Endodermal cell (in vitro differentiated cells): ENCODE measurements at regions not wholly inside any gene's neighbourhood (a gene's known extent, or its start where the extent isn't known, plus 50 kb on each side); places are given as distances from the start of the nearest gene placed in this dataset.
A peak's percentile ranks its signal among the peaks of the same experiment; 100 is the strongest.

Source experiments
- DNase-seq: peaks from one replicate; pipeline ENCODE4 v3.0.0-alpha.2; 2017
- H3K27ac ChIP-seq: 2 replicates; pipeline ENCODE4 v1.5.1; 2013; ENCODE audit warnings: mild to moderate bottlenecking, low read depth, low read length, moderate library complexity
- H3K27me3 ChIP-seq: 2 replicates; pipeline ENCODE4 v1.6.1; 2013; ENCODE audit warnings: mild to moderate bottlenecking, low read length, moderate library complexity; ENCODE audit not compliant: insufficient read depth, control insufficient read depth, poor library complexity, severe bottlenecking
- H3K36me3 ChIP-seq: 2 replicates; pipeline ENCODE4 v1.7.0; 2013; ENCODE audit warnings: mild to moderate bottlenecking, low read length, moderate library complexity; ENCODE audit not compliant: control insufficient read depth, insufficient read depth
- H3K4me1 ChIP-seq: one replicate; pipeline ENCODE4 v1.7.0; 2013; ENCODE audit warnings: low read length; ENCODE audit not compliant: control insufficient read depth, insufficient read depth
- H3K4me3 ChIP-seq: 2 replicates; pipeline ENCODE4 v1.5.1; 2013; ENCODE audit warnings: mild to moderate bottlenecking, low read length, moderate library complexity
- H3K9ac ChIP-seq: 2 replicates; pipeline ENCODE4 v1.6.1; 2013; ENCODE audit warnings: mild to moderate bottlenecking, low read length, moderate library complexity; ENCODE audit not compliant: poor library complexity, severe bottlenecking; ENCODE audit errors: extremely low read depth
- H3K9me3 ChIP-seq: 2 replicates; pipeline ENCODE4 v1.6.1; 2013; ENCODE audit warnings: mild to moderate bottlenecking, low read length, moderate library complexity; ENCODE audit not compliant: control insufficient read depth
- H3K27ac Mint-ChIP-seq: 2 replicates; pipeline ENCODE4 v1.8.0; 2020; ENCODE audit warnings: mixed read lengths
- H3K27me3 Mint-ChIP-seq: 2 replicates; pipeline ENCODE4 v1.8.0; 2021; ENCODE audit warnings: mild to moderate bottlenecking, mixed read lengths; ENCODE audit not compliant: insufficient read depth
- H3K36me3 Mint-ChIP-seq: 2 replicates; pipeline ENCODE4 v1.8.0; 2020; ENCODE audit warnings: low read depth, mixed read lengths
- H3K4me1 Mint-ChIP-seq: 2 replicates; pipeline ENCODE4 v1.8.0; 2020; ENCODE audit warnings: mixed read lengths
- H3K4me3 Mint-ChIP-seq: 2 replicates; pipeline ENCODE4 v1.8.0; 2020; ENCODE audit warnings: mild to moderate bottlenecking, moderate library complexity, mixed read lengths
- H3K9me3 Mint-ChIP-seq: 2 replicates; pipeline ENCODE4 v1.8.0; 2020; ENCODE audit warnings: mild to moderate bottlenecking, mixed read lengths
- WGBS, 2 experiments: methylation state at CpG; one replicate each; pipeline versions ENCODE4 v1.1.5 to v1.1.7; 2013; ENCODE audit warnings: missing lambda C conversion rate in 2 of 2, mixed read lengths in 1 of 2; ENCODE audit not compliant: insufficient coverage in 1 of 2, insufficient read length in 1 of 2; 5-methylcytosine and 5-hydroxymethylcytosine counted together
- TF ChIP-seq, protein P1 (sequence below): fragments of 200-600 bp; sonication (generic); conservative IDR thresholded peaks from 2 replicates; pipeline ENCODE4 v1.5.0; 2021; ENCODE audit warnings: antibody characterized with exemption, mild to moderate bottlenecking

DNA sequence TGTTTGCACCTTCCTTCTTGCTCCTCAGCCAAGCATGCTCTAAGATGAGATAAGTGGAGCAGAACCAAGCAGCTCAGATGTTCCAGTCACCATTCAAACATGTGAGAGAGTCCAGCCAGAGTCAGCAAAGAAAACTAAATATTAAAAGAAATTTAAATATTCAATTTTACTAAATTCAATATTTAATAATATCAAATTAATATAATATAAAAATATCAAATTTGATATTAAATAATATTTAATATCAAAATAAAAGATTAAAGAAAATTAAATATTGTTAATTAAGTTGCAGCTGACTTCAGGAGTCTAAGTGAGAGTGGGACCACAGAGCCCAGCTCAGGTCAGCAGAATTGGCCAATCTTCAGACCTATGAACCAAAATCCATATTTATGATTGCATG, 526.1 kb upstream of the FLRT2 start:
- no peaks in the 10 kb centered on the region for H3K36me3 ChIP-seq
- H3K4me1 ChIP-seq, result peaks cover 2% of the 10 kb centered on the region
- no peak overlapping the region for H3K4me3 Mint-ChIP-seq
- H3K9ac ChIP-seq, result no peak overlapping the region
- no peak for DNase-seq
- TF ChIP-seq, protein P1, sequence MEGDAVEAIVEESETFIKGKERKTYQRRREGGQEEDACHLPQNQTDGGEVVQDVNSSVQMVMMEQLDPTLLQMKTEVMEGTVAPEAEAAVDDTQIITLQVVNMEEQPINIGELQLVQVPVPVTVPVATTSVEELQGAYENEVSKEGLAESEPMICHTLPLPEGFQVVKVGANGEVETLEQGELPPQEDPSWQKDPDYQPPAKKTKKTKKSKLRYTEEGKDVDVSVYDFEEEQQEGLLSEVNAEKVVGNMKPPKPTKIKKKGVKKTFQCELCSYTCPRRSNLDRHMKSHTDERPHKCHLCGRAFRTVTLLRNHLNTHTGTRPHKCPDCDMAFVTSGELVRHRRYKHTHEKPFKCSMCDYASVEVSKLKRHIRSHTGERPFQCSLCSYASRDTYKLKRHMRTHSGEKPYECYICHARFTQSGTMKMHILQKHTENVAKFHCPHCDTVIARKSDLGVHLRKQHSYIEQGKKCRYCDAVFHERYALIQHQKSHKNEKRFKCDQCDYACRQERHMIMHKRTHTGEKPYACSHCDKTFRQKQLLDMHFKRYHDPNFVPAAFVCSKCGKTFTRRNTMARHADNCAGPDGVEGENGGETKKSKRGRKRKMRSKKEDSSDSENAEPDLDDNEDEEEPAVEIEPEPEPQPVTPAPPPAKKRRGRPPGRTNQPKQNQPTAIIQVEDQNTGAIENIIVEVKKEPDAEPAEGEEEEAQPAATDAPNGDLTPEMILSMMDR, result no peak
- peaks cover 25% of the 10 kb centered on the region for H3K9me3 ChIP-seq
- H3K4me3 ChIP-seq, result peak overlapping the region; percentile 1
- no peak overlapping the region for H3K27ac Mint-ChIP-seq
- H3K9me3 Mint-ChIP-seq, result peaks cover 13% of the 10 kb centered on the region
- no peaks in the 10 kb centered on the region for H3K27me3 Mint-ChIP-seq
- no peaks in the 10 kb centered on the region for H3K27me3 ChIP-seq
- no peak overlapping the region for H3K27ac ChIP-seq
- peaks cover 20% of the 10 kb centered on the region for H3K4me1 Mint-ChIP-seq
- peaks cover 9% of the 10 kb centered on the region for H3K36me3 Mint-ChIP-seq

- H3K4me1 Mint-ChIP-seq, result peaks cover 14% of the 10 kb centered on the region
- TF ChIP-seq, protein P1, result no peak
- Histone ChIP-seq H3K9me3 (peaks cover 22% of the 10 kb centered on the region), H3K4me1 (peaks cover 2% of the 10 kb centered on the region), H3K9ac (no peak overlapping the region), H3K27me3 (no peaks in the 10 kb centered on the region), H3K27ac (no peak overlapping the region), H3K36me3 (no peaks in the 10 kb centered on the region), H3K4me3 (no peak overlapping the region)
- peaks cover 7% of the 10 kb centered on the region for H3K36me3 Mint-ChIP-seq
- WGBS, 2 experiments, result 98 to 100% methylated on average over 6 to 7 of the region's 7 CpGs
- no peaks in the 10 kb centered on the region for H3K27me3 Mint-ChIP-seq
- H3K27ac Mint-ChIP-seq, result no peak overlapping the region
- peaks cover 12% of the 10 kb centered on the region for H3K9me3 Mint-ChIP-seq
- no peak overlapping the region for H3K4me3 Mint-ChIP-seq
- DNase-seq, result no peak
These were observed 520.4 kb upstream of the FLRT2 start for GRCh38 chr14:85009506-85009905.

DNA sequence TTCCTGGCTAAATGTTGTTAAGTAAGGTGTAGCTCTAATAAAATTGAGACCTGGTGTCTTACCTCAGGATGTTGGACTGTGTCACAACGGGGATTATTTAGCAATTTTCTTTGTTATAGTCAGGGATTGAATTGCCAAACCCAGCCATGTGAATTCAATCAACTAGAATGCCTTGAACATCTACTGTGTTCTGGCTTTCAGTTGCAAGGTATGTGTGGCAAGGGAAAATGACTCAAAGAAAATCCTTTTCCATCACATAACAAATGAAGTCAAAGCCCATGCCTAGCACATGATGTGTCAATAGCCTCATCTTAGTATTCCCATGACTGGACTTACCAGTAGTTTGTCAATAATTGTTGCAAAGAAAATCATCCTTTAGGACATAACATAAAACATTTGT, 519.8 kb upstream of the FLRT2 start:
- Mint-ChIP-seq H3K9me3 (peaks cover 11% of the 10 kb centered on the region), H3K27ac (no peak overlapping the region), H3K27me3 (no peaks in the 10 kb centered on the region), H3K4me1 (peaks cover 14% of the 10 kb centered on the region), H3K36me3 (peaks cover 6% of the 10 kb centered on the region), H3K4me3 (no peak overlapping the region)
- Histone ChIP-seq H3K9me3 (peaks cover 21% of the 10 kb centered on the region), H3K36me3 (no peaks in the 10 kb centered on the region), H3K9ac (no peak overlapping the region), H3K27ac (no peak overlapping the region), H3K4me1 (peaks cover 2% of the 10 kb centered on the region), H3K27me3 (no peaks in the 10 kb centered on the region), H3K4me3 (no peak overlapping the region)
- 96 to 100% methylated on average over 1 of the region's 1 CpG for WGBS, 2 experiments
- TF ChIP-seq, protein P1, result no peak
- no peak for DNase-seq
